ENCODE measurements at regions not wholly inside any gene's neighbourhood (a gene's known extent, or its start where the extent isn't known, plus 50 kb on each side); places are given as distances from the start of the nearest gene placed in this dataset.

GRCh38 chr10:22850541-22850940 is 77.3 kb upstream of the ARMC3 start:
- ChIA-PET POLR2A (no interaction called here), CTCF (no interaction called here)
- H3K9me3 ChIP-seq (ENCODE audit: control insufficient read depth, insufficient read depth, low read depth, low read length) = no peaks in the 10 kb centered on the region
- H3K4me3 ChIP-seq (ENCODE audit: low read depth, low read length) = no peak overlapping the region
- TF ChIP-seq ZNF621 (tag by site-specific recombination; IDR thresholded peaks at IDR 0.05) = no peak
- no peak for TF ChIP-seq ZXDB (tag by site-specific recombination; IDR thresholded peaks at IDR 0.05)
- no peak for TF ChIP-seq ZNF544 (tag by site-specific recombination; IDR thresholded peaks at IDR 0.05)
- TF ChIP-seq ZNF629 (tag by site-specific recombination; IDR thresholded peaks at IDR 0.05) = no peak
- TF ChIP-seq ZNF623 (tag by site-specific recombination; IDR thresholded peaks at IDR 0.05) = no peak
- no peak for TF ChIP-seq ZNF132 (tag by site-specific recombination; IDR thresholded peaks at IDR 0.05; ENCODE audit: borderline replicate concordance)
- TF ChIP-seq CTCF (tag by site-specific recombination; IDR thresholded peaks at IDR 0.05) = no peak
- no peak for TF ChIP-seq ATF2 (tag by site-specific recombination; IDR thresholded peaks at IDR 0.05; ENCODE audit: low read depth)
- no peak for TF ChIP-seq ZFP37 (tag by site-specific recombination; IDR thresholded peaks at IDR 0.05)
- TF ChIP-seq ZNF121 (tag by site-specific recombination; IDR thresholded peaks at IDR 0.05) = no peak
- no peak for TF ChIP-seq ZNF600 (tag by site-specific recombination; IDR thresholded peaks at IDR 0.05)
- TF ChIP-seq ZNF280C (tag by site-specific recombination; IDR thresholded peaks at IDR 0.05) = no peak
- no peak for TF ChIP-seq ZNF2 (tag by site-specific recombination; IDR thresholded peaks at IDR 0.05)
- TF ChIP-seq PRDM10 (tag by site-specific recombination; IDR thresholded peaks at IDR 0.05) = no peak
- no peak for TF ChIP-seq ZNF311 (tag by site-specific recombination; IDR thresholded peaks at IDR 0.05; ENCODE audit: borderline replicate concordance)
- TF ChIP-seq ZNF837 (tag by site-specific recombination; IDR thresholded peaks at IDR 0.05) = no peak
- no peak for TF ChIP-seq ZNF596 (tag by site-specific recombination; IDR thresholded peaks at IDR 0.05)
- no peak for TF ChIP-seq ZNF239 (tag by site-specific recombination; IDR thresholded peaks at IDR 0.05)
- H3K27ac ChIP-seq (ENCODE audit: extremely low read depth, low read depth, low read length) = no peak overlapping the region
- H3K4me1 ChIP-seq (ENCODE audit: control insufficient read depth, insufficient read depth, low read length) = no peaks in the 10 kb centered on the region
- no peaks in the 10 kb centered on the region for H3K36me3 ChIP-seq (ENCODE audit: control insufficient read depth in 2 of 2, insufficient read depth in 1 of 2, low read length in 2 of 2)

Measured in HEK293 (cell line).